ENCODE measurements at regions not wholly inside any gene's neighbourhood (a gene's known extent, or its start where the extent isn't known, plus 50 kb on each side); places are given as distances from the start of the nearest gene placed in this dataset.

DNA sequence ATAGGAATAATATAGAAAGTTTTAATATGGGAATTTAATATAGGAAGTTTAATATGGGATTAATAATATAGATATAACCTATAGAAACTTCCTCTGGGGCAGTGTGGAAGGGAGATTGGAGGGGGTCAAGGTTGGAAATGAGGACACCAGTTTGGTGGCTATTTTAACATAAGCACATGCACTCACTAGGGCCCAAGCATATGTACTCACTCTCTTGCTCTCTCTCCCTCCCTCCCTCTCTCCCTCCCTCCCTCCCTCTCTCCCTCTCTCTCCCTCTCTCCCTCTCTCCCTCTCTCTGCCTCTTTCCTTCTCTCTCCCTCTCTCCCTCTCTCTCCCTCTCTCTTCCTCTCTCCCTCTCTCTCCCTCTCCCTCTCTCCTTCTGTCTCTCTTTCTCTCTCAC lies 528.1 kb downstream of the NPIPA7 start:
- ChIA-PET CTCF (no interaction called here), POLR2A (ENCODE audit: unreplicated experiment) (no interaction called here)
- Histone ChIP-seq H3K18ac (ENCODE audit: low read depth, low read length) (no peak overlapping the region), H4K5ac (ENCODE audit: low read depth, low read length) (no peak overlapping the region), H4K91ac (ENCODE audit: insufficient read depth, low read depth, low read length) (no peak overlapping the region), H2AFZ (replicated peaks; ENCODE audit: low read length, poor library complexity) (no peak overlapping the region), H3K9ac (ENCODE audit: low read depth, low read length) (no peak overlapping the region), H4K8ac (ENCODE audit: low read depth in 2 of 2, low read length in 2 of 2) (no peak overlapping the region), H3K4ac (ENCODE audit: low read depth, low read length) (no peak overlapping the region), H2BK20ac (ENCODE audit: low read depth, low read length) (no peak overlapping the region), H2BK5ac (ENCODE audit: low read depth, low read length, poor library complexity, severe bottlenecking) (no peak overlapping the region), H3K23ac (ENCODE audit: low read depth, low read length) (no peak overlapping the region), H3K27ac (ENCODE audit: insufficient read depth, low read length) (no peak overlapping the region), H2AK5ac (ENCODE audit: low read depth, low read length) (no peak overlapping the region), H4K20me1 (ENCODE audit: insufficient read depth, low read length) (no peaks in the 10 kb centered on the region), H3K79me1 (ENCODE audit: low read depth in 1 of 2, low read length in 2 of 2) (no peaks in the 10 kb centered on the region), H3K4me1 (ENCODE audit: control insufficient read depth, insufficient read depth, low read length) (no peaks in the 10 kb centered on the region), H2BK15ac (ENCODE audit: low read depth, low read length) (no peak overlapping the region), H3K4me3 (ENCODE audit: insufficient read depth, low read depth, low read length) (no peak overlapping the region), H2BK120ac (ENCODE audit: low read depth, low read length) (no peak overlapping the region), H3K56ac (ENCODE audit: extremely low read depth, insufficient read depth, low read length) (no peak overlapping the region), H3K4me2 (ENCODE audit: low read depth, low read length) (no peak overlapping the region), H2AK9ac (replicated peaks; ENCODE audit: low read depth, low read length, poor library complexity) (no peak overlapping the region), H3K9me3 (ENCODE audit: control insufficient read depth, insufficient read depth, low read length) (peaks cover 5% of the 10 kb centered on the region; the same call in 1 of the 2 replicates), H3K9me1 (ENCODE audit: insufficient read depth, low read length) (no peaks in the 10 kb centered on the region), H3K36me3 (ENCODE audit: control insufficient read depth, insufficient read depth, low read length) (no peaks in the 10 kb centered on the region), H3K27me3 (ENCODE audit: control insufficient read depth, insufficient read depth, low read length) (no peaks in the 10 kb centered on the region), H3K14ac (replicated peaks; ENCODE audit: low read depth, low read length) (no peak overlapping the region)
- in situ Hi-C loops (cut with MboI; ENCODE audit: low sequenced_read_pairs) (no loop called here), dilution Hi-C loops (cut with HindIII; ENCODE audit: low sequenced_read_pairs, unreplicated experiment) (no loop called here), intact Hi-C loops (cut with micrococcal nuclease) (no loop called here)
- ATAC-seq (ENCODE audit: low read depth) (no peak), DNase-seq (no peak)
- BruUV-seq (replicated peaks), result no TSS peak
- TF ChIP-seq, protein P1, sequence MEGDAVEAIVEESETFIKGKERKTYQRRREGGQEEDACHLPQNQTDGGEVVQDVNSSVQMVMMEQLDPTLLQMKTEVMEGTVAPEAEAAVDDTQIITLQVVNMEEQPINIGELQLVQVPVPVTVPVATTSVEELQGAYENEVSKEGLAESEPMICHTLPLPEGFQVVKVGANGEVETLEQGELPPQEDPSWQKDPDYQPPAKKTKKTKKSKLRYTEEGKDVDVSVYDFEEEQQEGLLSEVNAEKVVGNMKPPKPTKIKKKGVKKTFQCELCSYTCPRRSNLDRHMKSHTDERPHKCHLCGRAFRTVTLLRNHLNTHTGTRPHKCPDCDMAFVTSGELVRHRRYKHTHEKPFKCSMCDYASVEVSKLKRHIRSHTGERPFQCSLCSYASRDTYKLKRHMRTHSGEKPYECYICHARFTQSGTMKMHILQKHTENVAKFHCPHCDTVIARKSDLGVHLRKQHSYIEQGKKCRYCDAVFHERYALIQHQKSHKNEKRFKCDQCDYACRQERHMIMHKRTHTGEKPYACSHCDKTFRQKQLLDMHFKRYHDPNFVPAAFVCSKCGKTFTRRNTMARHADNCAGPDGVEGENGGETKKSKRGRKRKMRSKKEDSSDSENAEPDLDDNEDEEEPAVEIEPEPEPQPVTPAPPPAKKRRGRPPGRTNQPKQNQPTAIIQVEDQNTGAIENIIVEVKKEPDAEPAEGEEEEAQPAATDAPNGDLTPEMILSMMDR (conservative IDR thresholded peaks at IDR 0.05; ENCODE audit: low read depth, low read length), result no peak
- TF ChIP-seq BHLHE40 (IDR thresholded peaks at IDR 0.05; ENCODE audit: low read depth, low read length) (no peak), RCOR1 (IDR thresholded peaks at IDR 0.05; ENCODE audit: insufficient replicate concordance, low read length) (no peak), MXI1 (IDR thresholded peaks at IDR 0.05; ENCODE audit: borderline replicate concordance, low read depth, low read length) (no peak), CHD1 (IDR thresholded peaks at IDR 0.05; ENCODE audit: low read depth, low read length) (no peak)
- TF ChIP-seq, protein P2, sequence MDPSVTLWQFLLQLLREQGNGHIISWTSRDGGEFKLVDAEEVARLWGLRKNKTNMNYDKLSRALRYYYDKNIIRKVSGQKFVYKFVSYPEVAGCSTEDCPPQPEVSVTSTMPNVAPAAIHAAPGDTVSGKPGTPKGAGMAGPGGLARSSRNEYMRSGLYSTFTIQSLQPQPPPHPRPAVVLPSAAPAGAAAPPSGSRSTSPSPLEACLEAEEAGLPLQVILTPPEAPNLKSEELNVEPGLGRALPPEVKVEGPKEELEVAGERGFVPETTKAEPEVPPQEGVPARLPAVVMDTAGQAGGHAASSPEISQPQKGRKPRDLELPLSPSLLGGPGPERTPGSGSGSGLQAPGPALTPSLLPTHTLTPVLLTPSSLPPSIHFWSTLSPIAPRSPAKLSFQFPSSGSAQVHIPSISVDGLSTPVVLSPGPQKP (IDR thresholded peaks at IDR 0.05; ENCODE audit: borderline replicate concordance, low read depth, low read length), result no peak
